Middle frontal gyrus (tissue), 1 donor: ENCODE measurements at regions not wholly inside any gene's neighbourhood (a gene's known extent, or its start where the extent isn't known, plus 50 kb on each side); places are given as distances from the start of the nearest gene placed in this dataset.

ENCODE experiments used
- DNase-seq: peaks from one replicate; pipeline ENCODE4 v3.0.0-alpha.2; 2015; ENCODE audit warnings: low spot score; ENCODE audit errors: extremely low spot score

DNA sequence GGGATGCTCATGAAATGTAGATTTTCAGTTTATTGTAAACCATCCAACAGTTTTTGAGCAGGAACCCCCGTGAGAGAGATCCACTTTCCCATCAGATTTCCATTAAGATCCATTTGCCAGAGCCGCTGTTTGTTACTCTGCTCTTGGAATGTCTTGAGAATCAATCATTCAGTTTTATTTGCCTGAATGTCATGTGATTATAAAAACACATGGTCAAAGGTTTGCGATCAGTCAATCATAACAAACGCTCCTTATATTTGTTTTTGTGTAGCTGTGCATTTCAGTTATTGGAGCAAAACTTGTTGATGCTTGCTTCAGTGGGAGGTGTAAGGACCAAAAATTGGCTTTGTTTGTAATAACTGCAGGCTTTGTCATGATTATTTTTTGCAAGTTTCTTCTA, 155.8 kb upstream of the RHOBTB1 start:
- no peak for DNase-seq

- no peak for DNase-seq
These were observed 155.0 kb upstream of the RHOBTB1 start for GRCh38 chr10:61098966-61099365.

- DNase-seq = no peak
These were observed 153.0 kb upstream of the RHOBTB1 start for GRCh38 chr10:61097026-61097425.

DNA sequence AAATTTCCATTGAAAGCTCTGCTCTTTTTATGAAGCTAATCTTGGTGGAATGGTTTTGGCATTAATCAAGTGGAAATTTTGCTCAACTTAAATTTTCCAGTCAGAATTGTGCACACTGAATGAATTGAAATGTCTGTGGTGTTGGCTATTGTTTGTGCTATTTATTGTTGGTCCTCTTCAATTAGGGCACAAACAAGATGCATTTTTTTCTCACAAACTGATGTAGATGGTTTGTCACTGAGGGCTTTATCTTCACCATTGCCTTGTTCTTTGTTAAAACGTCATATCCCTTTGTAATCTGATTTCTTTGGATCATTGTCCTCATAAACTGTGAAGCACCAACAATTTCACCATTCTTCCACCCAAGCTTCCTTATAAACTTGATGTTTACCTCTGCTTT, 152.1 kb upstream of the RHOBTB1 start:
- no peak for DNase-seq

GRCh38 chr10:61091531-61091930, 147.5 kb upstream of the RHOBTB1 start:
- no peak for DNase-seq

- DNase-seq = no peak
These were observed 145.3 kb upstream of the RHOBTB1 start for GRCh38 chr10:61089251-61089650.

- DNase-seq = no peak
These were observed 140.5 kb upstream of the RHOBTB1 start for GRCh38 chr10:61084493-61084892.

GRCh38 chr10:61081301-61081700, 137.3 kb upstream of the RHOBTB1 start:
- no peak for DNase-seq

- no peak for DNase-seq
These were observed 134.7 kb upstream of the RHOBTB1 start for GRCh38 chr10:61078542-61079275.

DNA sequence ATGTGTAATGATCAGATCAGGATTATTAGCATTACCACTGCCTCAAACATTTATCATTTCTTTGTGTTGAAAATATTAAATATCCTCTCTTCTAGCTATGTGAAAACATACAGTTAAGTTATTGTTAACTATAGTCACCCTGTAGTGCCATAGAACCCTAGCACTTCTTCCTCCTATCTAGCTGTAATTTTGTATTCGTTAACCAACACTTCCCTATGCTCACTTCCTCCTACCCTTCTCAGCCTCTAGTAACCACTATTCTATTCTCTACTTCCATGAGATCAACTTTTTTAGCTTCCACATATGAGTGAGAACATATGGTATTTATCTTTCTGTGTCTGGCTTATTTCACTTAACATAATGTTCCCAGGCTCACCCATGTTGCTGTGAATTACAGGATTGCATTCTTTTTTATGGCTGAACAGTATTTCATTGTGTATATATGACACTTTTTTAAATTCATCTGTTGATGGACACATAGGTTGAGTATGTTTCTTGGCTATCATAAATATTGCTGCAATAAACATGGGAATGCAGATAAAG, 132.7 kb upstream of the RHOBTB1 start:
- no peak for DNase-seq

DNA sequence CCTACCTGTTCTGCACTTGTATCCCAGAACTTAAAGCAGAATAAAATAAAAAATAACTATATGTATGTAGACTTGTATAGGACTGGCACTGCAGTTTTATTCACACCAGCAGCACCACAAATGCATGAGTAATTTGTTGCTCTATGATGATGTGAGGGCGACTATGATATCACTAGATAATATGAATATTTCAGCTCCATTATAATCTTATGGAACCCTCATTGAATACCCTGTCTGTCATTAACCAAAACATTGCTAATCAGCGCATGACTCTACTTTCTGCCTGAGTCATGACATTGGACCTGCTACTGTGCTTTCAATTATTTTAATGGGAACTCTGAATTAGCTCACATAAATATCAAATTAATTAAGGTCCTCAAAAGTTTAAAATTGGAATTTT, 129.4 kb upstream of the RHOBTB1 start:
- DNase-seq = no peak

DNA sequence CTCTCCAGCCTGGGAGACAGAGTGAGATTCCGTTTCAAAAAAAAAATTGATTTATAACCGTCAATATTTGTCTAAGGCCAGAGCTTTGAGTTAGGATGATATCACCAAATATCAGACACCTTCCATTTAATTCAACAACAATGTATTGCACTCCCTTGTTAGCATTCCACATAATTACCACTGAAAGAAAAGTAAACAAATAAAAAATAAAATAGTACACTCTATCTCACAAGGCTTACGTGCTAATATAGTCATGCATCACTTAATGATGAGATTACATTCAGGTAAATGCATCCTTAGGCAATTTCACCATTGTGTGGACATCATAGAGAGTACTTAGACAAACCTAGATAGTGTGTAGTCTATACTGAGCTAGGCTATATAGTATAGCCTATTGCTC, 127.6 kb upstream of the RHOBTB1 start:
- no peak for DNase-seq

DNA sequence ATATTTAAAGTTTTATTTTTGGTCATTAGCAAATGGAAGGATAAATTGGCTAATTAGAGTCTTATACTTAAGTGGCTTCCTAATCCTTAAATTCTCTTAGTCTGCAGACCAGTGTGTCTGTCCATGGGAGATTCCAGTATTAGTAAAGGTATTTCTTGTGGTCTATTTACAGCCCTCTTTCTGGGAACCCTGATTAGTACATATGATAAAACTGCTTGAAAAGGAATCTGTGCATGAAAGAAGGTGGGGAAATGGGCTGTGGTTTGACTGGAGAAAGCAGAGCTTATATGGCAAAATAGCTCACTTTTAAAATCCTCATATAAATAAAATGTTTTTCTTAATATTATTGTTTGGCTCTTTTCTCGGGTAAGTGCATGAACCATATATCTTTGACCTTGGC, 124.5 kb upstream of the RHOBTB1 start:
- no peak for DNase-seq

GRCh38 chr10:61067671-61068336, 123.8 kb upstream of the RHOBTB1 start:
- no peak for DNase-seq

- DNase-seq = no peak
These were observed 122.8 kb upstream of the RHOBTB1 start for GRCh38 chr10:61066661-61067344.

DNA sequence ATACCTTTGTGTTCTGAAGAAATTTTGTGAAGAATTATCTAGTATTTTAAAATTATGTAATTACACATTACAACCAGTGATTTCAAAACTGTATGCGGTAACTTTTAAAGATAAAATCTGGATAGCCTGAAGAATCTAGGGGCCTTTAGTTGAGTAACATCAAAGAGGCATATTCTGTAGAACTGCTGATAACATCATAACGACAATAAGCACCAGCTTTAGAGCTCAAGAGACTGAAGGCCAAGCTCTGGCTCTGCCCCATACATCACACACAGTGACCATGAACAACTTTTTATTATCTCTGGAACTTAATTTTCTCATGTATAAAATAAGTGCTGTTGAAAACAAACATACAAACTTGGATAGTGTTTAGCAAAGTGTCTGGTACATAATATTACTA, 121.1 kb upstream of the RHOBTB1 start:
- no peak for DNase-seq

GRCh38 chr10:61064356-61064755, 120.4 kb upstream of the RHOBTB1 start:
- no peak for DNase-seq

- no peak for DNase-seq
These were observed 119.9 kb upstream of the RHOBTB1 start for GRCh38 chr10:61063901-61064300.

GRCh38 chr10:61063034-61063433, 119.0 kb upstream of the RHOBTB1 start:
- DNase-seq = no peak

- no peak for DNase-seq
These were observed 118.0 kb upstream of the RHOBTB1 start for GRCh38 chr10:61061923-61062504.

- no peak for DNase-seq
These were observed 115.7 kb upstream of the RHOBTB1 start for GRCh38 chr10:61059636-61060035.
